ENCODE measurements at regions not wholly inside any gene's neighbourhood (a gene's known extent, or its start where the extent isn't known, plus 50 kb on each side); places are given as distances from the start of the nearest gene placed in this dataset.

- DNase-seq, result no peak
Observed at GRCh38 chr18:46268671-46269070, 164.5 kb downstream of the HAUS1 start.

GRCh38 chr18:46269275-46269674 lies 165.1 kb downstream of the HAUS1 start:
- no peak for DNase-seq

- no peak for DNase-seq
Observed at GRCh38 chr18:46271488-46271887, 167.3 kb downstream of the HAUS1 start.

- DNase-seq, result no peak
Observed at GRCh38 chr18:46273861-46274260, 169.7 kb downstream of the HAUS1 start.

- DNase-seq, result no peak
Observed at GRCh38 chr18:46274266-46274665, 170.1 kb downstream of the HAUS1 start.

- DNase-seq, result no peak
Observed at GRCh38 chr18:46275370-46275769, 171.2 kb downstream of the HAUS1 start.

GRCh38 chr18:46276748-46277147 lies 172.6 kb downstream of the HAUS1 start:
- no peak for DNase-seq

GRCh38 chr18:46278481-46279465 lies 174.6 kb downstream of the HAUS1 start:
- no peak for DNase-seq

- no peak for DNase-seq
Observed at GRCh38 chr18:46279673-46280072, 175.5 kb downstream of the HAUS1 start.

GRCh38 chr18:46281185-46282176 lies 177.3 kb downstream of the HAUS1 start:
- no peak for DNase-seq

- no peak for DNase-seq
Observed at GRCh38 chr18:46282177-46282570, 178.0 kb downstream of the HAUS1 start.

- DNase-seq, result no peak
Observed at GRCh38 chr18:46282646-46283045, 178.5 kb downstream of the HAUS1 start.

GRCh38 chr18:46283268-46283667 lies 179.1 kb downstream of the HAUS1 start:
- DNase-seq, result no peak

- DNase-seq, result no peak
Observed at GRCh38 chr18:46283895-46284295, 179.7 kb downstream of the HAUS1 start.

GRCh38 chr18:46289463-46289862 lies 185.3 kb downstream of the HAUS1 start:
- DNase-seq, result no peak

- no peak for DNase-seq
Observed at GRCh38 chr18:46289931-46290330, 185.7 kb downstream of the HAUS1 start.

- DNase-seq, result no peak
Observed at GRCh38 chr18:46290440-46291020, 186.3 kb downstream of the HAUS1 start.

GRCh38 chr18:46291149-46291548 lies 187.0 kb downstream of the HAUS1 start:
- DNase-seq, result no peak

- DNase-seq, result no peak
Observed at GRCh38 chr18:46293742-46294181, 189.6 kb downstream of the HAUS1 start.

- DNase-seq, result no peak
Observed at GRCh38 chr18:46294318-46294717, 190.1 kb downstream of the HAUS1 start.

GRCh38 chr18:46294751-46295150 lies 190.6 kb downstream of the HAUS1 start:
- DNase-seq, result no peak

GRCh38 chr18:46295416-46295815 lies 191.2 kb downstream of the HAUS1 start:
- no peak for DNase-seq

- no peak for DNase-seq
Observed at GRCh38 chr18:46296656-46297055, 192.5 kb downstream of the HAUS1 start.
